GM12801 (cell line): ENCODE measurements at regions not wholly inside any gene's neighbourhood (a gene's known extent, or its start where the extent isn't known, plus 50 kb on each side); places are given as distances from the start of the nearest gene placed in this dataset.

ENCODE experiments used
- TF ChIP-seq, protein P1 (sequence below): IDR thresholded peaks from one replicate; pipeline ENCODE4 v1.5.1; 2011; ENCODE audit warnings: control low read depth; ENCODE audit not compliant: insufficient read length; ENCODE audit errors: extremely low read depth

DNA sequence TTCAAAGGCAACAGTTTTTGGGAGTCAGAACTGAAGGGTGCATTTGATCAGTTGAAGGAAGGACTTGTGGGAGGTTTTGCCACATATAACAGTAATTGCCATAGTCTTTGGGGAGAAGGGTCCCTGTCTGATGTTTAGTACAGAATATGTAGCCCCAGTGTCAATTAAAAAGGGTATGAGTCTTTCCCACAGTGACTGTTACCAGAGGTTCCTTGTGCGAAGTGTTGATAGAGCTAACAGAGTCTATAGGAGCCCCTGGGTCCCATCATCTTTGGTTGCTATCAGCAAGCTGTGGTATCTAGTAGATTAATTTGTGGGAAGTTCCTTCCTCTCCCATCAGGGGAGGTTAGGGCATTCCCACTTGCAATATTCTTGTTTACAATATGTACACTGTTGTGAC lies 329.2 kb downstream of the PTPRU start:
- TF ChIP-seq, protein P1, sequence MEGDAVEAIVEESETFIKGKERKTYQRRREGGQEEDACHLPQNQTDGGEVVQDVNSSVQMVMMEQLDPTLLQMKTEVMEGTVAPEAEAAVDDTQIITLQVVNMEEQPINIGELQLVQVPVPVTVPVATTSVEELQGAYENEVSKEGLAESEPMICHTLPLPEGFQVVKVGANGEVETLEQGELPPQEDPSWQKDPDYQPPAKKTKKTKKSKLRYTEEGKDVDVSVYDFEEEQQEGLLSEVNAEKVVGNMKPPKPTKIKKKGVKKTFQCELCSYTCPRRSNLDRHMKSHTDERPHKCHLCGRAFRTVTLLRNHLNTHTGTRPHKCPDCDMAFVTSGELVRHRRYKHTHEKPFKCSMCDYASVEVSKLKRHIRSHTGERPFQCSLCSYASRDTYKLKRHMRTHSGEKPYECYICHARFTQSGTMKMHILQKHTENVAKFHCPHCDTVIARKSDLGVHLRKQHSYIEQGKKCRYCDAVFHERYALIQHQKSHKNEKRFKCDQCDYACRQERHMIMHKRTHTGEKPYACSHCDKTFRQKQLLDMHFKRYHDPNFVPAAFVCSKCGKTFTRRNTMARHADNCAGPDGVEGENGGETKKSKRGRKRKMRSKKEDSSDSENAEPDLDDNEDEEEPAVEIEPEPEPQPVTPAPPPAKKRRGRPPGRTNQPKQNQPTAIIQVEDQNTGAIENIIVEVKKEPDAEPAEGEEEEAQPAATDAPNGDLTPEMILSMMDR: no peak

DNA sequence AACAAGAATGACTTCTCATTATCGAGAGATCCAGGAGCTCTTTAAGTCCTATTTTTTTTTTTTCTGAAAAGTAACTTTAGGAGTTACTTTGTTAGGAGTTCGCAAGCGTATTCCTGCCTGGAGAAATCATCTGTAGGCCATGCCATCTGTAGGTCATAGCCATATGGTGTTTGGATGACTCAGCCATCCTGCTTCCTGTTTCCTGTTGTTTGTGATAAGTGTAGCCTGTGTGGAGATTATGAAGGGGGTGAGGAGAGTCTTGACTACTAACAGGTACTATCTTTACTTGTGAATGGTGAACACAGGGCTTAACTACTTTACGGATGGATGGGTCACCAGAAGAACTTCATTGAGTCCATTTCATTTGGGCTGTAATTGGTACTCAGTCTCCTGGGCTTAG lies 327.2 kb downstream of the PTPRU start:
- TF ChIP-seq, protein P1: no peak

DNA sequence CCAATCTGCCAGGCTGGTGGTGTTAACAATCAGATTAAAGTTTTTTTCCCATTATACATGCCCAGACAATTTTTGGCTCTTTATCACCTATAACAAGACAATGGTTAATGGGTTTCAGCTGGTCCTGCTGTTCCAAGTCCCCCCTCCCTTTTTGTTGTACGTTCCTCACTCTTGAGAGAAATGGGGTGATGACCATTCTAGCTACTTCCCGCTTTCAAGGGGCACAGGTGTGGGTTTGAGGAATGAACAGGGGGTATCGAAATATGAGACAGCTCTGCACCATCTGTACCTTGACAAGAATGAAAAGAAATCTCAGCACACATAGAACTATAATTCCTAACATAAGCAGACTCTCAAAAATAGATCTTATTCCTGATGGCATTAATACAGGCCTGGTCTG lies 326.8 kb downstream of the PTPRU start:
- TF ChIP-seq, protein P1: no peak

DNA sequence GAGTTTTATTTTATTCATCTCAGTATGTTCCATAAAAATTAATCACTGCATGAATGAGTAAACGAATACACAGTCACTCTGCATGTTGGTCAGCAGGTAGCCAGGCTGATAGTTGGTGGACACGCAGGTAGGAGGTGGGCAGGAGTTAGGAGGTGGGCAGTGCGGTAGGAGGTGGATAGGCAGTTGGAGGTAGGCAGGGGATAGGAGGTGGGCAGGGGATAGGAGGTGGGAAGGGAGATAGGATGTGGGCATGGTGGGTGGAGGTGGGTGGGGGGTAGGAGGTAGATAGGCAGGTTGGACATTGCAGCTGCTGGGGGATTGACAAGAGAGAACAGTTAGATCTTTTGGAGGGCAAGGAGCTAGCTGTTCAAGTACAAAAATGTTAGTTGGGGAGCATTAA lies 322.7 kb downstream of the PTPRU start:
- TF ChIP-seq, protein P1: no peak

DNA sequence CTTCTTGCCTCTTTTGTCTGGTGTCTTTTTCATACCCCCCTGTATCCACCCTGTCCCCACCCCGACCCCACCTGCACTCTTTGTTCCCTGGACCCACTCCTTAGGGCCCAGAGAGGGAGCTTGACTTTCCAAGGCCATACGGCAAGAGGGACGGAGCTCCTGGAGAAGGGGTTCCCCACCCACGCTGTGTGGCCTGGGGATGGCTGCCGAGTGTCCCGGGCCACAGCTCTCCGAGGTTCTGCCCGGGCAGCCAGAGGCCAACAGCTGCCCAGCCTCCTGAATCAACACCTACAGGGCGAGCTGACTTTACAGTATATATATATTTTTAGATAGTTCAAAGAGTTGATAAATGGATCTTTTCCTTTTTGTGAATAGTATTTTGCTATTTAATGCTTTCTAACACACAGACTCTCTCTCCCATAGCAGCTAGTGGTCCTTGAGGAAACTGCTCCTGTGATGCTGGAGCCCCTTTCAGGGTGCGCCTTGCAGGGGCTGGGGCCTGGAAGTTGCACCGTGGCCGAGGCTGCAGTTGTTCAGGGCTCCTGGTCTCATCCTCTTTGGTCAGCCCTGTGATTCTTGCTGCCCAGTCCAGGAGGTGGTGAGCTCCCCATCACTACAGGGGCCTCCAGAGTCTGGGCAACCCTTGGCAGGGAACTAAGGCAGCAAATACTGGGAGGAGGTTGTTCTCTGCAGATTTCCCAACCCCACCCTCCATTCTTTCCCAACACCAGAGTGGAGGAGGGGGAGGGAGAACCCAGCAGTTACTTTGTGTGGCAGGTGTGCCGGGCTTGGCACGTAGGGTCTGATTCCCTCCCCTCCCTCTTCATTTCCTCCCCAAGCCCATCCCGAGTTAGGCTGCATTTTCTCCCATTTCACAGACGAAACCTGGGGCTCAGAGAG lies 321.6 kb downstream of the PTPRU start:
- TF ChIP-seq, protein P1: no peak

DNA sequence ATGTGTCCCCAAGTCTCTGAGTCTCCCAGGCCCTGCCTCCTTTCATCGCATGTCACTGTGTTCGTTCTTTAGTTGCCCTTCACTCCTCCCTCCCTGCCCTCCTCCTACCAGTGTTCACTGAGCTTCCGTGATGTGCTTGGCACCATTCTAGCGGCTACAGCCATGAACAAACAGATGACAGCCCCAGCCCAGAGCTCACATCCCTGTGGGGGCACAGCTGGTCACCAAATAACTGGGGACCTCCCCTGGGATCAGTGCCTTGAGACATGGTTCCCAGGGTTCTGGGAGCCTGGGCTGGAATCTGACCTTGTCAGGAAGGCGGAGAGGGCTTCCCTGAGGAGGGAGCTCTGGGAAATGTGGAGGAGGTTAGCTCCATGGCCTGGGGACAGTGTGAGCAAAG lies 320.7 kb downstream of the PTPRU start:
- TF ChIP-seq, protein P1: no peak

DNA sequence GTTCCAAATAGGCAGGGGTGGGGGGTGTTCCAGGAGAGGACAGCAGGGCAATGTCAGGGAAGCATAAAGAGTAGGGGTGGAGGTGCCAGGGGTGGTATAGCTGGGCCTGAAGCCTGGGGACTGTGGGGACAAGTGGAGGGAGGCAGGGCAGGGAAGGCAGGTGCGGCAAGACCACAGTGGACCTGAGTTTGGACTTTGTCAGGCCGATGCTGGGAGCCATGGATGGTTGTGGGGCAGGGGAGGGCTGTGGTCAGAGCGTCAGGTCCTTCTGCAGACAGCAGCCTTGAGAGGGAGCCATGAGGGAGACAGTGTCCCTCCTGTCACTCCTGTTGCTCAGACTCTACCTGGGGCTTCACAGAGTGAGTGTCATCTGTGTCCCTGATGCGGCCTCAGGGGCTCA lies 320.3 kb downstream of the PTPRU start:
- TF ChIP-seq, protein P1: no peak
